Stimulated activated naive B cell treated with anti-CD40 and anti-IgM and Interleukin-4, amounts not matched to agents 10 μg/mL and 1 μg/mL and 100 μg/mL, for 72 hours (primary cell): ENCODE measurements at regions not wholly inside any gene's neighbourhood (a gene's known extent, or its start where the extent isn't known, plus 50 kb on each side); places are given as distances from the start of the nearest gene placed in this dataset.
"Not testable (repeated sequence)": the region's sequence is repeated elsewhere in the genome, so short reads cannot be mapped to it uniquely, and the experiment has no call there.

ENCODE experiments used
- ATAC-seq, 2 donors: fragments of 150-1000 bp; cut with Tn5 transposase; replicated peaks; 2 replicates each; pipeline ENCODE4 v1.10.0; 2021; ENCODE audit warnings: moderate library complexity in 1 of 2
- DNase-seq: peaks from one replicate; pipeline ENCODE4 v3.0.0; 2021
- H3K27ac Mint-ChIP-seq: one replicate; pipeline ENCODE4 v1.8.0; 2022; ENCODE audit warnings: mild to moderate bottlenecking, mixed read lengths
- H3K27me3 Mint-ChIP-seq, 2 donors: one replicate each; pipeline ENCODE4 v1.8.0; 2022; ENCODE audit warnings: mixed read lengths in 2 of 2
- H3K36me3 Mint-ChIP-seq, 2 donors: one replicate each; pipeline ENCODE4 v1.8.0; 2022; ENCODE audit warnings: mixed read lengths in 2 of 2, mild to moderate bottlenecking in 1 of 2
- H3K4me1 Mint-ChIP-seq, 2 donors: one replicate each; pipeline ENCODE4 v1.8.0; 2022; ENCODE audit warnings: mixed read lengths in 2 of 2, mild to moderate bottlenecking in 1 of 2
- H3K4me3 Mint-ChIP-seq, 2 donors: one replicate each; pipeline ENCODE4 v1.8.0; 2022; ENCODE audit warnings: mild to moderate bottlenecking in 2 of 2, mixed read lengths in 2 of 2, moderate library complexity in 1 of 2
- H3K9me3 Mint-ChIP-seq, 2 donors: one replicate each; pipeline ENCODE4 v1.8.0; 2022; ENCODE audit warnings: mixed read lengths in 2 of 2, mild to moderate bottlenecking in 1 of 2

DNA sequence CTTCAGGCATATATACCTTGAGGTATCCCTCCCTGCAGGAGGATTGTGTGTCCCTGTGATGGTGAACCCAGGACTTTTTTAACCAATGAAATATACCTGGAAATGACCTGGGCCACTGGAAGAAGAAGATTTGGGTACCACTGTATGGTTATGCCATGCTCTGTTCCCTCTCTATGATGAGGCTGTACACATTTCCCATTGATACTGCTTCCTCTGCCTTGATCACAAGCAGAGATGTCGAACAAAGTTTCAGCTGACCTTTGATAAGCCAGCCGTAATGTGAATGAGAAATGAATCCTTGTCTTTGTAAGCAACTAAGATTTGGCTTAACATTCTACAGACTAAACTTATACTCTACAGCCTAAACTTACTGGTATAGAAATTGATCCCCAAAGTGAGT lies 78.4 kb upstream of the SPOPL start:
- no peak for ATAC-seq
- Mint-ChIP-seq H3K27ac (no peak overlapping the region), H3K36me3 (peaks cover 7 to 9% of the 10 kb centered on the region in 2 donors), H3K4me3 (no peak overlapping the region), H3K9me3 (peaks cover 6 to 16% of the 10 kb centered on the region in 2 donors), H3K4me1 (no peaks in the 10 kb centered on the region), H3K27me3 (no peaks in the 10 kb centered on the region)
- DNase-seq: no peak

DNA sequence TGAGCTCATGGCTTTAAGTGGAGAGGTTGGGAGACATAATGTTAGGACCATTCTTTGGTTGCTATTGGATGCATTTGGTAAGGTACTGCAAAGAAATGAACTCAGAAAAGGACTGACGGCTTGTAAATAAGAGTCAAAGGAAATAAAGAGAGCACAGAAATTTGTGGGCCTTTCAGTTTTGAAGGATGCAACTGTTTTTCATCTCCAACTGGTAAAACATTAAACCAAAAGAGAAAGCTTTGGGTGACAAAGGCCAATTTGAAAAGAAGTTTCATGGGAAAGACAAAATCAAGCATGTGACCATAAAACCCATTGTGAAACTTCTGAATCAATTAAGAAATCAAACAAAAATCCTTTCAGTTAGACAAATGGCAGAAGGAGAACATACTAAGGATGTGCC lies 77.8 kb upstream of the SPOPL start:
- no peak overlapping the region for H3K4me3 Mint-ChIP-seq
- no peaks in the 10 kb centered on the region for H3K4me1 Mint-ChIP-seq
- H3K9me3 Mint-ChIP-seq: peaks cover 6 to 16% of the 10 kb centered on the region in 2 donors
- no peaks in the 10 kb centered on the region for H3K27me3 Mint-ChIP-seq
- no peak overlapping the region for H3K27ac Mint-ChIP-seq
- H3K36me3 Mint-ChIP-seq: peaks cover 7 to 11% of the 10 kb centered on the region in 2 donors
- DNase-seq (no peak), ATAC-seq (no peak)

DNA sequence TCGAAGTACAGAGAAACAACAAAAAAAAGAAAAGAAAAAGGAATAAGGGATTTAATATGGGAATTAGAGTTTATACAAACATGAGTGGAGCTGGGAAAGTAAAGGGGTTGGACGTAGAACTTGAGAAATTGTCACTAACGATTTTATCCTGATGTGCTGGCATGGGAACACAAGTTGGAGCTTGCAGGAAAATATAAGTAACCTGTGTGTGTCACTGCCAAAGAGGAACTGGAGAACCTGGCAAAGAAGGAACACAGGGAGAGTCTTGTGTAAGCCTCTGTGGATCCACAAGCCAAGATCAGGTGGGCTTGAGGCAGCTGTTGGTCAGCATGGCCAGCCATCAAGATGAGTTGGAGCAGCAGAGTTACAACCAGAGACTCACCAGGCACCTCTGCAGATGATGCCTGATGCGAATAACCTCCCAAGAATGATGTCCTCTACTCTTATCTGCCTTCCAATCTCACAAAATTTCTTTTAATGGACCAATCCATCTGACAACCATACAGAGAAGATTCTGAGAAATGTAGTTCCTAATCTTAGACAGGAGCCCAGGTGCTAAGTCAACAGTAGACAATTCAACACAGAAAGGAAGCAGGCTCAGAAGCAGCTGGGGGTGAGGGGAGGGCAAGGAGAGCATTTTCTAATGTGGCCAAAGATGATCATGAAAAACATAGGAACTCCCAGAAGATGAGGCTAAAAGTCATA lies 77.0 kb upstream of the SPOPL start:
- DNase-seq: no peak
- Mint-ChIP-seq H3K27ac (no peak overlapping the region), H3K27me3 (no peaks in the 10 kb centered on the region), H3K4me3 (no peak overlapping the region), H3K36me3 (peaks cover 7 to 18% of the 10 kb centered on the region in 2 donors), H3K4me1 (no peaks in the 10 kb centered on the region), H3K9me3 (peaks cover 7 to 19% of the 10 kb centered on the region in 2 donors)
- no peak for ATAC-seq

DNA sequence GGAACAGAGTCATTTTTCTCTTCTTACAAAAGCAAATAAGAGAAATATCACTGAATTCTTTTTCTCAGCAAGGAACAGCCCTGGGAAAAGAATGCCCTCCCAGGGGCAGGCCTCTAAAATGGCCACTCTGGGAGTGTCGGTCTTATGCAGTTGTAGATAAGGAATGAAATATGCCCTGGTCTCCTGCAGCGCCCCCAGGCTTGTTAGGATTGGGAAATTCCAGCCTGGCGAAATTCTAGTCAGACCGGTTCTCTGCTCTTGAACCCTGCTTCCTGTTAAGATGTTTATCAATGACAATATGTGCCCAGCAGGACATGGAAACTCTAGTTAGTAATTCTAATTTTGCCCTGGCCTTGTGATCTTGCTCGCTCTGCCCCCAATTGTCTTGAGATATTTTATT lies 75.5 kb upstream of the SPOPL start:
- H3K27me3 Mint-ChIP-seq, ATAC-seq, DNase-seq, H3K4me3 Mint-ChIP-seq, H3K4me1 Mint-ChIP-seq, H3K27ac Mint-ChIP-seq: not testable (repeated sequence)
- H3K36me3 Mint-ChIP-seq: peaks cover 7 to 19% of the 10 kb centered on the region in 2 donors
- peaks cover 7 to 20% of the 10 kb centered on the region in 2 donors for H3K9me3 Mint-ChIP-seq

DNA sequence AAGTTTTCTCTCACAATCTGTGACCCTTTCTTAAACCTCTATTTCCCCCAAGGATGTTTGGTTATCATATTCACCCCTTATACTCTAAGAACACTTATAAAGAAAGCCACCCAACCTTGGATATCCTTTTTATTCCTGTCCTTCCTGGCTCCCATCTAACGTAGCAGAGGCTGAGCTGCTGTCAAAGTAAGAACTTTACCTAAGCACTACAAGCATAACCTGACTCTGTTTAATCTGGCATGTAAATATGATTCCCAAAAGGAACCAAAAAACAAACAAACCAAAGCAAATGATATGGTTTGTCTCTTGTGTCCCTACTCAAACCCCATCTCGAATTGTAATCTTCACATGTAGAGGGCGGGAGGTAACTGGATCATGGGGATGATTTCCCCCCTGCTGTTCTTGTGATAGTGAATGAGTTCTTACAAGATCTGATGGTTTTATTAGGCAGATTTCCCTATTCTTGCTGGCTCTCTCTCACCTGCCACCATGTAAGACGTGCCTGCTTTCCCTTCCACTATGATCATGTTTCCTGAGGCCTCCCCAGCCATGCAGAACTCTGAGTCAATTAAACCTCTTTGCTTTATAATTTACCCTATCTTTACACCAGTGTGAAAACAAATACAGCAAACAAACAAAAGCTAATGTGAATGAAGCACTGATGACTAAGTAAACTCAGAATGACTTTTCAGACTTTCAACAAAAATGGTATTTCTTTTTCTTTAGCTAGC lies 72.7 kb upstream of the SPOPL start:
- H3K4me1 Mint-ChIP-seq: peaks cover 4 to 5% of the 10 kb centered on the region in 2 donors
- no peak overlapping the region for H3K27ac Mint-ChIP-seq
- H3K9me3 Mint-ChIP-seq: peaks cover 7 to 20% of the 10 kb centered on the region in 2 donors
- H3K36me3 Mint-ChIP-seq: peaks cover 7 to 19% of the 10 kb centered on the region in 2 donors
- no peaks in the 10 kb centered on the region for H3K27me3 Mint-ChIP-seq
- no peak for ATAC-seq
- DNase-seq: no peak
- H3K4me3 Mint-ChIP-seq: no peak overlapping the region

DNA sequence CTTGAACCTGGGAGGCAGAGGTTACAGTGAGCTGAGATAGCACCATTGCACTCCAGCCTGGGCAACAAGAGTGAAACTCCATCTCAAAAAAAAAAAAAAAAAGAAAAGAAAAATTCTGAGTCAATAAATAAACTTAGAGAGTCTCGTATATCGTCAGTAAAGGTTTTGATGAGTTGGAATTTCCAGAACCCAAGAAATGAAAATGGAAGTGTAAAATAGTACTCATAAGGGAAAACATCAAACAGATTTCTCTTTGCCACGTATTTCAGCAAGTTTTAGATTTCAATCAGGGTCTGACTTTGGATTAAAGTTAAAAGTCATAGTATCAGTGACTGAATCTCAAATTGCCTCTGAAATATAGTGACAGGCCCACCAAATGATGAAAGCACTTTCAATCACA lies 71.4 kb upstream of the SPOPL start:
- Mint-ChIP-seq H3K4me1 (peaks cover 4 to 5% of the 10 kb centered on the region in 2 donors), H3K27ac (no peak overlapping the region), H3K9me3 (peaks cover 7 to 18% of the 10 kb centered on the region in 2 donors), H3K4me3 (no peak overlapping the region), H3K27me3 (no peaks in the 10 kb centered on the region), H3K36me3 (peaks cover 5 to 19% of the 10 kb centered on the region in 2 donors)
- no peak for DNase-seq
- no peak for ATAC-seq

DNA sequence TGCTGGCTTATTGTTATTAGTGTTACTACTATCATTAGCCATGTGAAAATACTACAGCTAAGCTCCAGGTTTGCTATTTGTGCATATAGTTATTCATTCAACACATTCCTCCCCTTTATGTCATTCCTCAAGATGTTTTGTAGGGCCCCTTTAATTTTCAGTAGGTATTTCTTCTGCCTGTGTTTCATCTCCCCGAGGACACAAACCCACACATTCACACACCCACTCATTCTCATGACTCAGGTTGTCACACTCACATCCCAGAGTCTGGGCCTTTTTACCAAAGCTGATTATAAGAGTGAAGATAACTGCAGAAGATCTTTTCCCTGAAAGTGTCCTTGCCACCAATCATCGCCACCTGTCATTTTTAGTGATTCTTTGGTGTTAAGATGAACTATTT lies 68.6 kb upstream of the SPOPL start:
- ATAC-seq (peak in 1 of 2 donors; percentile 52), DNase-seq (no peak)
- Mint-ChIP-seq H3K4me1 (peaks cover 4 to 5% of the 10 kb centered on the region in 2 donors), H3K4me3 (no peak overlapping the region), H3K9me3 (peaks cover 2 to 4% of the 10 kb centered on the region in 2 donors), H3K36me3 (peaks cover 2 to 10% of the 10 kb centered on the region in 2 donors), H3K27me3 (no peaks in the 10 kb centered on the region), H3K27ac (no peak overlapping the region)

DNA sequence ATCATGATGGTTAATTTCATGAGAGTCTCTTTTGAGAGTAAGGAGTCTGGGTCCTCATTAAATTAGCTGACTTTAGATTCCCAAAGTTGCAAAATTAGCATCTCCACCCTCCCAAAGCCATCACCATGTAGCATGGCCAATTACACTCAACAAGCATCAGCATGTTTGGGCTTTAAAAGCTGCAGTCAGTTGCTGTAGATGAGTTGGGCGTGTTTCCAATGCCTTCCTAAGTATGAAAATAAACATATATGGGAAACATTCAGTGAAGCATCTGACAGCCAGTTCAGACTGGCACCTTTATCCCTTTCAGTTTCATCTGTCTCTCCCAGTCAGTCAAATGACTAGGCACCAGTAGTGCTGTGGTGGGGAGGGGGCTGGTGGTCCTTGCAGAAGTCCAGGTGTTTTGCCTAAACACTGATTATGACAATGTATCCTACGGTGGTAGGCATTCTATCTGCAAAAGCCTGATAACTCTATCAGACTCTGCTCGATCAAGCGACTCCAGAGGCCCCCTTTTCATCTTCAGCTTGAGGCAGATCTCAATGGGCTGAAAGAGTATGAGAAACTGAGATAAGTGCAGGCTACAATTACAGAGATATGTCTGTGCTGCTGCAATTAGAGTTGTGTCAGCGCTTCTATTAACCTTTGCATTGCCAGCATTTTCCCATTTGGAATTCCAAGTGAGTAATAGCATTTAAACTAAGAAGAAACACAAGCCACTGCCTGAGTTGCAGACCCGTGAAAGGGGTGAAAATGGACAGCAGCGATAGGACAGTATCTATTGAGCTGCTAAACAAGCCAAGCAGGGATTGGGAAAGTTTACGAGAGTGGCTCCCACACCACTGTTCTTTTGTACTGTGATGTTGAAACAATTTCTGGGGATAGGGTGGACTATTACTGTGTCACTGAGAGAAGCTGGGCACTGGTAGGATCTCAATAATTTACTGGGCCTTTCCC lies 67.3 kb upstream of the SPOPL start:
- Mint-ChIP-seq H3K27me3 (no peaks in the 10 kb centered on the region), H3K27ac (no peak overlapping the region), H3K36me3 (peaks cover 2 to 4% of the 10 kb centered on the region in 2 donors), H3K4me1 (peaks cover 4 to 5% of the 10 kb centered on the region in 2 donors), H3K4me3 (no peak overlapping the region), H3K9me3 (peaks cover 2 to 4% of the 10 kb centered on the region in 2 donors)
- DNase-seq: no peak
- no peak for ATAC-seq

DNA sequence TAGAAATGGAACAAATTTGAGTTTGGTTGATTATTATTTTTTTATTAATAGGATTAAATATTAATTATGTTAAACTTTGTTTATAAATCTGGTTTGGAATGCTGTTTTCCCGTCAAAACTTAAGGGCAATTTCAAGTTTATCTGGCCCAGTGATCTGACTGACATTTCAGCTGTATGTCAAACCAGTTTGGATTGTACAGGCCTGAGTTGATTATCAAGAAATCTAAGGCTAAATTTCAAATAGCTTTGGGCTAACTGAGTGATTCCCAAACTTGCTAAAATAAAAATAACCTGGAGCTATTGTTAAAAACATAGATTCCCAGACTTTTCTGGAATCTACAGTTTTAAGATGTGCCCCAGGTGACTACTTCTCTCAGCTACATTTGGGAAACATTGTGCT lies 65.9 kb upstream of the SPOPL start:
- no peak overlapping the region for H3K4me3 Mint-ChIP-seq
- H3K27ac Mint-ChIP-seq: no peak overlapping the region
- no peak for ATAC-seq
- H3K27me3 Mint-ChIP-seq: no peaks in the 10 kb centered on the region
- peaks cover 0 to 2% of the 10 kb centered on the region in 2 donors for H3K36me3 Mint-ChIP-seq
- DNase-seq: no peak
- H3K4me1 Mint-ChIP-seq: peaks cover 4 to 5% of the 10 kb centered on the region in 2 donors
- no peaks in the 10 kb centered on the region for H3K9me3 Mint-ChIP-seq

DNA sequence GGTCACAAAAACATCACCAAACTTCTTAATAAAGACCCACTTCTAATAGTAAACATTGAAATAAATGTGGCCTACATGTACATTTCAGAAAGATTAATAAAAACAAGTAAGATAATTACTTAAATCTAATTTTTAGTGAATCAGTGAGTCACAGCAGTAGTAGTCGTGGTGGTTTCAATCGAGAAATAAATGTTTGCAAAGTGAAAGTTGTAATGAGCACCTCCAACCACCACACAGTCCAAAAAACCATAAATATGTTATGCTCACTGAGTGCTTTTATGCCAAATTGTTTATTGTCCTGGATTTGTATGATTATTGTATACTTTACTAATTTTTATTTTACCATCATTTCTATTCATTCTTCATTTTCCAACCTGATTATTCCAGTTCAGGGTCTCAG lies 61.8 kb upstream of the SPOPL start:
- Mint-ChIP-seq H3K27ac (no peak overlapping the region), H3K4me3 (no peak overlapping the region), H3K9me3 (no peaks in the 10 kb centered on the region), H3K4me1 (peaks cover 3 to 5% of the 10 kb centered on the region in 2 donors), H3K36me3 (peaks cover 0 to 2% of the 10 kb centered on the region in 2 donors), H3K27me3 (no peaks in the 10 kb centered on the region)
- DNase-seq (no peak), ATAC-seq (no peak)

DNA sequence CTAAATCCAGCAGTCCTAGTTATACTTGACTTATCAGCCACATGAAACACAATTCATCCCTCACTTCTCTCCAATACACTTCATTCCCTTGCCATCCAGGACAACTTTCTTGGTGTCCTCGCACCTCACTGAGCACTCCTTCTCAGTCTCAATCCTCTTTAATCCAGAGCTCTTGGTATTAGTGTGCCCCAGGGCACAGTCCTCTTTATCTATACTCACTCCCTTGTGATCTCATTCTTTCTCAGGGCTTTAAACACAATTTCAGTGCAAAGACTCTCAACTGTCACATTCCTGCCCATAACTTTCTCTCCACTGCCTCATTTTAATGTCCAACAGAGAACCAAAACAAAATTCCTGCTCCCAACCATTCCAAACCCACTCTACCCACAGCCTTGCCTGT lies 60.8 kb upstream of the SPOPL start:
- ATAC-seq (no peak), DNase-seq (no peak)
- Mint-ChIP-seq H3K27ac (no peak overlapping the region), H3K4me1 (peaks cover 3 to 5% of the 10 kb centered on the region in 2 donors), H3K27me3 (no peaks in the 10 kb centered on the region), H3K9me3 (no peaks in the 10 kb centered on the region), H3K4me3 (no peak overlapping the region), H3K36me3 (peaks cover 0 to 2% of the 10 kb centered on the region in 2 donors)

DNA sequence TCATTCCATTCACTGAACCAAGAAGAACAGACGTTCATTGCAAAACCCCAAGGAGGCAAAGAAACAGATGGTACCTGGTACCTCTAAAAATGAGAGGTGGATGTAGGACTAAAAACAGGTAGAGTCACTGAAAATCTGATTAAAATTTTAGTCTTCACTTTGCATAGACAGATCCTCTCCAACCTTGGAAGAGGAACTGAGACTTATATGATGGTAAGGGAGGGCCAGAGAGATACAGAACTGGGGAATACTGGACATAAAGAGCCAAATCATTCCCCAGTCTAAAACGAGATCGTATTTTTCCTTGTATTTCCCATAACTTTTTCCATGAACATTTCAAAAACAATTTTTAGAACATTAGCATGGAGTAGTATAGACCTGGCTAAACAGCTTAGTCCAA lies 59.7 kb upstream of the SPOPL start:
- Mint-ChIP-seq H3K4me3 (no peak overlapping the region), H3K27ac (no peak overlapping the region), H3K36me3 (peaks cover 0 to under 1% of the 10 kb centered on the region in 2 donors), H3K4me1 (peaks cover 3 to 5% of the 10 kb centered on the region in 2 donors), H3K9me3 (no peaks in the 10 kb centered on the region), H3K27me3 (no peaks in the 10 kb centered on the region)
- DNase-seq: no peak
- ATAC-seq: no peak

DNA sequence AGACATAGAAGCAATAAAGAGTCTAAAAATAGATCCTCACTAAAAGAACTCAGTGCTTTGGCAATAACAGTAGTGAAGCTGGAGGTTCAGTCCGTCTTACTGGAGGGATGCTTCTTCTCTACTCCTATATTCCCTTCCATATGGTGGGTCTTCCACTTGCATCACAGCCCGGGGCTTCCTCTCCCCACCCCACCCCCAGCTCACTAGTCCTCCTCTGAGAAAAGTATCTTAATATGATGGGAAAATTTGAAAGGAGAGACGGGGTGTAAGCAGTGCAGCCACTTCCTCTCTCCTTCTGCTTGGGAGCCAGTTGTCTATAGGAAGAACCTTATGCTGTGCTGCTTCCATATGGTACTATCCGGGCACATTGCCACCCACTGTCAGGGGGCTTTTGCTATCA lies 57.2 kb upstream of the SPOPL start:
- no peaks in the 10 kb centered on the region for H3K27me3 Mint-ChIP-seq
- peaks cover 0 to 1% of the 10 kb centered on the region in 2 donors for H3K36me3 Mint-ChIP-seq
- no peak overlapping the region for H3K4me3 Mint-ChIP-seq
- H3K9me3 Mint-ChIP-seq: no peaks in the 10 kb centered on the region
- no peak overlapping the region for H3K27ac Mint-ChIP-seq
- DNase-seq (no peak), ATAC-seq (no peak)
- peaks cover 3 to 5% of the 10 kb centered on the region in 2 donors for H3K4me1 Mint-ChIP-seq

DNA sequence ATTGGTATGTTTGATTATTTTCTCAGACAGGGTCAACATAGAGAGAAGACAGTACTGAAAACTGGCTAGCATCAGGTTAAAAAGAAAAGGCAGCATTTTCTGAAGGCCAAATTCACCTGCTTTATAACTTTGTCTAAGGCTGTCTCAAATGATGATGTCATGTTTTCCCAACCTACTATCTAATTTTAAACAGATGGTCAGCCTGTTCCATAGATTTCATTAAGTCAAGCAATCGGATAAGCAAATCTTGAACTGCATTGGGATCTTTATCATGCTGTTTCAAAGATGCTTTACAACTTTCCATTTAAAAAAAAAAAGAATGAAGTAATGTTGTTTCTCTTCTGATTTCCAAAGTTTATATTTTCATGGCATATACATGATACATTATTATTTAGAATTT lies 56.3 kb upstream of the SPOPL start:
- Mint-ChIP-seq H3K36me3 (peaks cover 0 to 1% of the 10 kb centered on the region in 2 donors), H3K9me3 (no peaks in the 10 kb centered on the region), H3K4me3 (no peak overlapping the region), H3K27ac (no peak overlapping the region), H3K27me3 (no peaks in the 10 kb centered on the region), H3K4me1 (peaks cover 3 to 5% of the 10 kb centered on the region in 2 donors)
- DNase-seq (no peak), ATAC-seq (no peak)
